Bone marrow (tissue), 2 donors: ENCODE measurements at regions not wholly inside any gene's neighbourhood (a gene's known extent, or its start where the extent isn't known, plus 50 kb on each side); places are given as distances from the start of the nearest gene placed in this dataset.
"Not testable (repeated sequence)": the region's sequence is repeated elsewhere in the genome, so short reads cannot be mapped to it uniquely, and the experiment has no call there.

Experiments
- DNase-seq, 2 donors: peaks; one replicate each; lab custom pipeline; 2025; lab: John Stamatoyannopoulos, UW

- DNase-seq, result no peak
These were observed 634.6 kb downstream of the LRRC70 start for GRCh38 chr5:63213256-63213655.

DNA sequence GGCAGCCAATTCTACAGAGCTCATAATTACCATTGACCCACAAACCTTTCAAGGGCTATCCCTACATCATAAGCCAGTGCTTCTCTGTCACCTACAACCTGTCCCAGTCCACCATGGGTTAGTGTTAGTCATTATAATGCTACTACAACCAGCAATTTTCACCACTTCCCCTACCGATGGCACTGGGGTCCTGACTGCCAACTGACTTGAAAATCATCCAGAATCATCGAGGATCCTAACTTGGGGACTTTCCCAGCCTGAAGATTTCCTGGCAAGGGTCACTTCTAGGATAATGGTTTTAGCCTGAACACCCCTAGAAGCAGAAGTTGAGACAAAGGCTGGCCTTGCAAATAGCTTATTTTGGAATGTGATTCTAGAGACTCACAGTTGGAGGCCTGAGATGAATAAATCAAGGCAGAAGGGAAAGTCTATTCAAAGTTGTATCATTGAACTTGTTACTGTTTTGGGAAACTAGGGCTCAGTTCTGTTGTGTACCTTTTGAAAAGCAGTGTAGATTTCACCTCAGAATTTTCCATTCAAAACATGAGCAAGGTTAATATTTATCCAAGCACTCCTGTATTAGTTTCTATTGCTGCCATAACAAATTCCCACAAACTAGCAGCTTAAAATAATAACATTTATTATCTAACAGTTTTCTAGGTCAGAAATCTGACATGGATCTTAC is 633.0 kb downstream of the LRRC70 start:
- no peak for DNase-seq

DNA sequence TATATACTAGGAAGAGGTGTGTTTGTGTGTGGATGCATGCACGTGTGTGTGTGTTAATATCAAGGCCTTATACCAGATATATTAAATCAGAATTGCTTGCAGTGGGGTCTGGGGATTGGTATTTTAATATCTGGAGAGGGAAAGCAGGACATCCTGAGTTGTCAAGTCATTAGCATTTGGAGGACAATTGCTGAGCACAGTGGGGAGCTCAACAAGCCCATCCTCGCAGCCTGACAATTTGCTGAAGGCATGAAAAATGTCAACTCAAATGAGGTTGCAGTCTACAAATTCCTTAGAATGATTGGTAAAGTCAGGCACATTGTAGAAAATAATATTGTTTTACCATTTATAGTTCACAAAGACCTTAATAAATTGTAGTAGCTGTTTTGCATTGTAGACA is 627.4 kb downstream of the LRRC70 start:
- DNase-seq, result no peak

DNA sequence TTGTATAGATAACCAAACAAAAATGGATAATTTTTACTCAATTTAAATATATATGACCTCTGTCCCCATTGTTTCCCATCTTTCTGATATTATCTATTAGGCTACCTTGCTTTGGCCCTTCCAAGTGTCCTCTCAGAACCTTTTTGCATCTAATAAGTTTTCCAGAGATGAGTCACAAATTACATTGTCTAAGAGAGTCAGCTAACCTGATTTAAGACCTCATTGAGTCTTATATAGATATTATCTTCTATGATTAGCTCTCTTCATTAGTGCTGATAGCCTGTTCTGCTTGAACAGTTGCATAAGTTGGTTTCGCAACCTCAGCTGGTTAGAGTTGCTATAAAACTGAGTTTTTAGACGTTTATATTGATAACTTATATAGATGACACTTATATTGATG is 623.1 kb downstream of the LRRC70 start:
- DNase-seq, result no peak

- DNase-seq, result no peak
These were observed 615.5 kb downstream of the LRRC70 start for GRCh38 chr5:63194126-63194525.

DNA sequence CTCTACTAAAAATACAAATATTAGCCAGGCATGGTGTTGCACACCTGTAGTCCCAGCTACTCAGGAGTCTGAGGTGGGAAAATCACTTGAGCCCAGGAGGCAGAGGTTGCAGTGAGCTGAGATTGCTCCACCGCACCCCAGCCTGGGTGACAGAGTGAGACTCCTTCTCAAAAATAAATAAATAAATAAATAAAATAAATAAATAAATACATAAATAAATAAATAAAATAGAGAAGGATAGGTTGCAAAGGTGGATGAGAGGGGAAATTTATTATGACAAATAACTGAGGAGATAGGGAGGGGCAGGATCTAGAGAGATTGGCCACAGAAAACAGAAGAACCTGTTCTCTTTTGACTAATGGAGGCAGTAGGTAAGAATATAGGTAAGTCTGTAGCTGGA is 601.6 kb downstream of the LRRC70 start:
- not testable (repeated sequence) for DNase-seq

DNA sequence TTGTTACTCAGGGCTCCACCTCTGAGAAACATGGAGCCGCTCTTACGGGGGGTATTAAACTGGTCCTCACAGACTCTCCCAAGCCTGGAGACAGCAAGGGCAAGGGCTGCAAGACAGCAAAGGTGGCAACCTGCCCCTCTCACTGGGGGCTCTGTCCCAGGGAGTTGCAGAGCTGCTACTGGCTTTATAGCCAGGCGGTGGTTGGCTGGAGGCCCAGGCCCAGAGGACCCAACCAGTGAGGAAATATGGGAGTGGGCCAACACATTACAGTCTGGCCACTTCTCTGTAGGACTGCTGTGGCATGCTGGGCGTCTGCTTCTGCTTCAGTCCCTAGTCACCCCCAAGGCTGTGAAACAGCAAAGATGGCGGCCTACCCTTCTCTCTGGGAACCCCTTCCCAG is 597.2 kb downstream of the LRRC70 start:
- DNase-seq, result no peak

- no peak for DNase-seq
These were observed 591.9 kb downstream of the LRRC70 start for GRCh38 chr5:63170486-63170885.

DNA sequence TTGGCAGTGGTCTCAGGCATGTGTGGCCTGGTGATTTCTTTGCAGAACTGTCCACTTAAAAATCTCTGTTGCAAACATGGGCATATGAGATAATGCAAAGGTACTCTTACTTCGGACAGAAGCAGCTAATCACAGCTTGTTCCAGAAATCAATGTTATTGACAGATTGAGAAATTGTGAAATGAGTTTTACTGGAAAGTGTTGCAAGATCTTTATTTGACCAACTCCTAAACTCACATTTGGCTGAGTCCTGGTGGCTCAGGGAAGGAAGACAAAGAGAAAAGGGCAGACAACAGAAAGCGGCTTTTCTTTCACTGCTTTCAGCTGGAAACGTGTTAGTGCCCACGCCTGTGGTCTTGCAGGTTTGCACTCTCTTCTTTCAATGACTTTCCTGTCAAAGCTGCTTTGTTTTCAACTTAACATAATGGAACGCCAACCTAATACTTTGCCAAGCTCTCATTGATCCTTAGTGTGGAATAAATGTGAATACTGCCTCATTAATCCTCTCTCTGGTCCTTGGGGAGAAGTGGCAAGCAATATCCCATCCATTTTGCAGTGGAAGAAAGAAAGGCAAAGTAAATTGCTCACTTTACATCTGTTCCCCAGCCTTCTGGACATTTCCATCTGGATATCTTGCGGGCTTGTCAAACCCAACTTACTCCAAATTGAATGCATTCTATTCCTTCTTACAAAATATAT is 586.4 kb downstream of the LRRC70 start:
- no peak for DNase-seq

DNA sequence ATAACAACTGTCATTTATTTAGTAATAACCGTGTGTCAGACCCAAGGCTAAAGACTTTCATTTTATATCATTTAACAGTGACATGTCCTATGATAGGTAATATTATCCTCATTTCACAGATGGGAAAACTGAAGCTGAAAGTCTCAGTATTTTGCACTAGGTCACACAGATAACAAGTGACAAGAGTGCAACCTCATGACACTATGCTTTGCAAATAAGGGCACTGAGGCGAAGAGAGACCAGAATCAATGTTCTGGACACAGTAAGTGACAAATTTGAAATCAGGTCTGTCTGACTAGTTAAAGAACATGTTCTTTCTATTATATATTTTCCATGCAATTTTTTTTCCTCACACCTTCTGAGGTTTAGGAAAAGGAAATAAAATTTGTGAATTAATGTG is 585.7 kb downstream of the LRRC70 start:
- DNase-seq, result no peak

GRCh38 chr5:63155310-63155631 is 576.7 kb downstream of the LRRC70 start:
- no peak for DNase-seq

GRCh38 chr5:63154476-63155309 is 576.1 kb downstream of the LRRC70 start:
- DNase-seq, result no peak

DNA sequence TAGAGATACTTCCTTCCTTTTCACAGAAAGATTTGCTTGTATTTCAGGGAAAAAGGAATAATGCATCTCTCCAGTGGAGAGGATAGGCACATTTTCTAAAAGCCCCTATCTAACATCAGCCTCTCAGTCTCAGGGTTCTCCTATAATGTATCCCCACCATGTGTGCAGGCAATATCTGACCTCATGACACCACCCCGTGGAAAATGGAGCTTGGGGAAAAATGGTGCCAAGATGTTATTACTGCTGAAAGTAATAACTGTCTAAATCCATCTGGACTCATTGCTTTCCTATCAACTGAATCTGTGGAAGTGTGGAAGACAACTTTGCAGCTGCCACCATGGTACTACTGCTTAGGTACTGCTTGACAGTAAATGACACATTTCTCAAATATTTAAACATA is 574.3 kb downstream of the LRRC70 start:
- no peak for DNase-seq

- DNase-seq, result no peak
These were observed 566.5 kb downstream of the LRRC70 start for GRCh38 chr5:63145167-63145566.

DNA sequence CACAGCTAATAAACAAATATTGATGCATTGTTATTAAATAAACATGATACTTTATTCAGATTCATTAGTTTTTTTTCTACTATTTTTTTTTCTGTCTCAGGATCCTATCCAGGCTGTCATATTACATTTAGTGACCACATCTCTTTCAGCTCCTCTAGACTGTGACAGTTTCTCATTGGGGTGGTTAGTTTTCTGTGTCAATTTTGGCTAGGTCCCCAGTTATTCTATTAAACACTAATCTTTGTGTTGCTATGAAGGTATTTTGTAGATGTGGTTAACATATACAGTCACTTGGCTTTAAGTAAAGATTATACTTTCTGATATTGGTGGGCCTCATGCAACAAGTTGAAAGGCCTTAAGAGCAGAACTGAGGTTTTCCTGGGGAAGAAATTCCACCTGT is 563.0 kb downstream of the LRRC70 start:
- DNase-seq, result no peak

- no peak for DNase-seq
These were observed 556.7 kb downstream of the LRRC70 start for GRCh38 chr5:63135291-63135690.

DNA sequence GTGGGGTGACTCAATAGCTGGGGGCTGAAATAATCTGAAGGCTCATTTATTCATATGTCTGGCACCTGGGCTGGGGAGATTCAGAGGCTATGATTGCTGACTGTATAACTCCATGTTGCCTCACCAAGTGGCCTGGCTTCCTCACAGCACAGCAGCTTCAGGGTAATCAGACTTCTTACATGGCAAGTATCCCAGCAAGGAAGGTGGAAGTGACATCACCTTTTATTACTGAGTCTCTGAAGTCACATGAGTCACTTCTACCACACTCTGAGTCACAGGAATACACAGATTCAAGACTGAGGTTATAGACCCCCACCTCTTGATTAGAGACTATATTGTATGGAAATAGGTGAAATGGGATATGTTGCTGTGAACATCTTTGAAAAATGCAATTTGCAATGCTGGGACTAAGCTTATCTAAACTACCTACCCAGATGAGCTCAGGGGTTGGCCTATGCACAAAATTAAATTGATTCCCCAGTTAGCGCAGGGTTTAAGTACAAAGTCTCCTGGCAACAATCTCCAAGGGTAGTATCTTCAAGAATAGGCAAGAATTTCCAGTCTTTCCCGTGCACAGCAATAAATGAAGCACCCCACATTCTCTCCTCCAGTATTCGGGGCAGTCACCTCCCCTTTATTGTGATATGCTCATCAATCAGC is 553.1 kb downstream of the LRRC70 start:
- DNase-seq, result no peak

GRCh38 chr5:63128761-63129160 is 550.1 kb downstream of the LRRC70 start:
- DNase-seq, result no peak

- no peak for DNase-seq
These were observed 549.4 kb downstream of the LRRC70 start for GRCh38 chr5:63128018-63128417.

DNA sequence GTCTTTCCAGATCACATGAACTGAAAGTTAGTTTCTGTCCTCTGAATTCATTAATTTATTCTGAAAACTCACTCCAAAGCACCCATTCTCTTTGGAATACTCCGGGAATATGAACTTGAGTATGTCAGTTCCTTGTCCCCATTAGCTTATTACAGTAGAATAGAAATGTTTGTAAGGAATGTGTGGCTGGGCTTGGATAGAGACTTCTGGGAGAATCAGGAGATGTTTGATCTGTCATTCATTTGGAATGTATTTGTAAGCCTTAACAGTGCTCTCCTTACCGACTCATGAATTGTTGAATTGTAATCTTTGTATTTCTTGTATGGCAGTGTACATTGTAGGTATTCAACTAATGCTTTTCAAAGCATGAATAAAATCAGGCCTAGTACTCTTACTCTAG is 548.4 kb downstream of the LRRC70 start:
- DNase-seq, result no peak

GRCh38 chr5:63125862-63126261 is 547.2 kb downstream of the LRRC70 start:
- DNase-seq, result no peak

GRCh38 chr5:63125392-63125791 is 546.8 kb downstream of the LRRC70 start:
- no peak for DNase-seq

DNA sequence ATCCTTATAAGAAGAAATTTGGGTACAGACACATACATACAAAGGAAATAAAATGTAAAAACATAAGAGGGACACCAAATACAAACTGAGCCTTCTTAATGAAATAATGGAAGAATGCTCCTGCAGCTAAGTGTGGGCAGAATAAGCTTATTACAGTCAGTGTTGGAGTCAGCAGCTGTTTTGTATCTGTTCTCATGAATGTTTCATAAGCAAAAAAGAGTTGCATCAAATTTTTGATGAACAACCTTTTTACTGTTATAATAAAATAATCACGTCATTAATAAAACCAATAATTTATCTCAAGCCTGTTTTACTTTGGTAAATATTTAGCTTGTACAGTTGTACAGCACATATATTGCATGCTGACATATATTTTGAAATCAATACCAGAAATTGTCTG is 545.6 kb downstream of the LRRC70 start:
- no peak for DNase-seq
